Fibroblast of lung (primary cell): ENCODE measurements at regions not wholly inside any gene's neighbourhood (a gene's known extent, or its start where the extent isn't known, plus 50 kb on each side); places are given as distances from the start of the nearest gene placed in this dataset.

ENCODE experiments used
- EZH2 ChIP-seq: IDR thresholded peaks from 2 replicates; pipeline ENCODE4 v1.5.1; 2012; ENCODE audit warnings: low read length, control low read depth, mild to moderate bottlenecking; ENCODE audit errors: missing control alignments
- TF ChIP-seq, protein P1 (sequence below), 2 donors: IDR thresholded peaks in 1 of 2; conservative IDR thresholded peaks in 1 of 2; 1 replicate in 1 of 2; 2 replicates in 1 of 2; pipeline ENCODE4 v1.5.1; 2011 to 2012; ENCODE audit warnings: low read length in 2 of 2, control low read depth in 1 of 2, inconsistent platforms in 1 of 2, low read depth in 1 of 2, mild to moderate bottlenecking in 1 of 2

DNA sequence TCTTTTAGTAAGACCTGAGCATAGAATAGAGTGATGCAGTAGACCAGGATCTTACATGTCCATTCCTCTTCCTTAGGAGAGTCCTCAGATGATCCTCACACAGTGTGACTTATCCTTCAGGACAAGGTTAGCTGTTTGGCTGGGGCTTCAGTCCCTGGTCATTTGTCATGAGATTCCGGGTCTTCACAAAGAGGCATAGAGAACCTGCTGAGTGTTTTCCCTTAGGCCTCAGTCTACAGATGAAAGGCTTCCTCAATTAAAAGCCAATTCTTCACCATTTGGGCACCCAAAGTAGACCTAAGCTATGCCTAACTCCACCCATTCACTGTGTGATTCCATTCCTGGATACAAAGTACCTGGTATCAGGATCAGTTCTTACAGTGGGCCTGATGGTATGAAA, 329.8 kb upstream of the RUNX1 start:
- TF ChIP-seq, protein P1, sequence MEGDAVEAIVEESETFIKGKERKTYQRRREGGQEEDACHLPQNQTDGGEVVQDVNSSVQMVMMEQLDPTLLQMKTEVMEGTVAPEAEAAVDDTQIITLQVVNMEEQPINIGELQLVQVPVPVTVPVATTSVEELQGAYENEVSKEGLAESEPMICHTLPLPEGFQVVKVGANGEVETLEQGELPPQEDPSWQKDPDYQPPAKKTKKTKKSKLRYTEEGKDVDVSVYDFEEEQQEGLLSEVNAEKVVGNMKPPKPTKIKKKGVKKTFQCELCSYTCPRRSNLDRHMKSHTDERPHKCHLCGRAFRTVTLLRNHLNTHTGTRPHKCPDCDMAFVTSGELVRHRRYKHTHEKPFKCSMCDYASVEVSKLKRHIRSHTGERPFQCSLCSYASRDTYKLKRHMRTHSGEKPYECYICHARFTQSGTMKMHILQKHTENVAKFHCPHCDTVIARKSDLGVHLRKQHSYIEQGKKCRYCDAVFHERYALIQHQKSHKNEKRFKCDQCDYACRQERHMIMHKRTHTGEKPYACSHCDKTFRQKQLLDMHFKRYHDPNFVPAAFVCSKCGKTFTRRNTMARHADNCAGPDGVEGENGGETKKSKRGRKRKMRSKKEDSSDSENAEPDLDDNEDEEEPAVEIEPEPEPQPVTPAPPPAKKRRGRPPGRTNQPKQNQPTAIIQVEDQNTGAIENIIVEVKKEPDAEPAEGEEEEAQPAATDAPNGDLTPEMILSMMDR (conservative IDR thresholded peaks at IDR 0.05 in 1 of 2, IDR thresholded peaks at IDR 0.05 in 1 of 2; ENCODE audit: low read depth in 1 of 2, low read length in 2 of 2) = no peak
- TF ChIP-seq EZH2 = no peak
